HCT116 (cell line): ENCODE measurements at regions not wholly inside any gene's neighbourhood (a gene's known extent, or its start where the extent isn't known, plus 50 kb on each side); places are given as distances from the start of the nearest gene placed in this dataset.

Experiments used
- ATAC-seq: fragments of 200-7000 bp; cut with Tn5 transposase; 2 replicates; pipeline ENCODE4 v1.9.1; 2020; ENCODE audit warnings: mild to moderate bottlenecking, moderate library complexity
- BruUV-seq: library from RNA; stranded (reverse); fragments of 400-500 nt; replicated peaks from 2 replicates; lab custom pipeline; 2021; lab: Mats Ljungman, UMichigan
- CTCF ChIA-PET: fragments of 300-600 bp; sonication (Branson Sonifier 250); formaldehyde crosslinking; loops from one replicate; lab custom pipeline; 2021; ENCODE audit warnings: antibody characterized with exemption; lab: Charles Lee
- POLR2A ChIA-PET: fragments of 300-600, 350-600 bp; sonication (Branson Sonifier 250); formaldehyde crosslinking; loops from one replicate; lab custom pipeline; 2021; ENCODE audit warnings: antibody characterized with exemption; lab: Charles Lee
- RAD21 ChIA-PET, 2 experiments: fragments of 300-600 bp; sonication (Branson Sonifier 250); formaldehyde crosslinking; loops; one replicate each; lab custom pipeline; 2023; ENCODE audit warnings: low total read pairs in 2 of 2; ENCODE audit not compliant: uncharacterized antibody in 2 of 2, unreplicated experiment in 2 of 2, low non-redundant PET in 1 of 2; lab: Charles Lee
- DNase-seq: peaks from one replicate; pipeline ENCODE4 v3.0.0-alpha.2; 2010; ENCODE audit warnings: low read depth, low spot score
- H2AFZ ChIP-seq: fragments of 200-600 bp; shearing (Covaris generic), sonication (generic); 2 replicates; pipeline ENCODE4 v1.6.1; 2017; ENCODE audit warnings: low read depth, mixed run types, mixed read lengths, antibody characterized with exemption, low read length; ENCODE audit not compliant: poor library complexity, severe bottlenecking
- H3K27ac ChIP-seq: 2 replicates; pipeline ENCODE4 v1.5.1; 2012; ENCODE audit warnings: low read depth, low read length
- H3K27me3 ChIP-seq: fragments of 200-600 bp; sonication (generic); 2 replicates; pipeline ENCODE4 v1.6.1; 2016; ENCODE audit warnings: mixed run types, low read length, mixed read lengths; ENCODE audit not compliant: insufficient read depth
- H3K36me3 ChIP-seq, 2 experiments: fragments of 200-500 bp in 1 of 2; fragments of 200-600 bp in 1 of 2; sonication (Bioruptor generic) in 1 of 2; sonication (generic) in 1 of 2; 2 replicates each; pipeline versions ENCODE4 v1.5.1 to v1.6.1; 2014 to 2016; ENCODE audit warnings: low read length in 2 of 2, inconsistent platforms in 1 of 2, mixed read lengths in 1 of 2, mixed run types in 1 of 2; ENCODE audit not compliant: insufficient read depth in 2 of 2, control insufficient read depth in 1 of 2
- H3K4me1 ChIP-seq, 2 experiments: fragments of 200-600 bp in 1 of 2; sonication (generic) in 1 of 2; 2 replicates each; pipeline versions ENCODE4 v1.5.1 to v1.6.1; 2012 to 2017; ENCODE audit warnings: low read length in 2 of 2, inconsistent platforms in 1 of 2, mild to moderate bottlenecking in 1 of 2, mixed read lengths in 1 of 2, mixed run types in 1 of 2, moderate library complexity in 1 of 2; ENCODE audit not compliant: insufficient read depth in 2 of 2, control insufficient read depth in 1 of 2
- H3K4me2 ChIP-seq: fragments of 200-600 bp; sonication (generic); 2 replicates; pipeline ENCODE4 v1.6.1; 2017; ENCODE audit warnings: mixed run types, low read length, mixed read lengths
- H3K4me3 ChIP-seq, 2 experiments: fragments of 200-600 bp in 1 of 2; sonication (generic) in 1 of 2; replicated peaks in 1 of 2; 2 replicates each; pipeline ENCODE4 v1.5.1; 2011 to 2016; ENCODE audit warnings: low read length in 2 of 2, control low read depth in 1 of 2, low read depth in 1 of 2, mild to moderate bottlenecking in 1 of 2, mixed read lengths in 1 of 2, mixed run types in 1 of 2
- H3K79me2 ChIP-seq: fragments of 200-600 bp; sonication (generic); 2 replicates; pipeline ENCODE4 v1.6.1; 2017; ENCODE audit warnings: mild to moderate bottlenecking, mixed run types, low read length, moderate library complexity, mixed read lengths; ENCODE audit not compliant: insufficient read depth
- H3K9ac ChIP-seq: fragments of 200-600 bp; sonication (generic); 2 replicates; pipeline ENCODE4 v1.6.1; 2016; ENCODE audit warnings: low read length, mixed read lengths
- H3K9me2 ChIP-seq: fragments of 200-600 bp; sonication (generic), shearing (Covaris generic); 2 replicates; pipeline ENCODE4 v1.6.1; 2017; ENCODE audit warnings: mixed run types, mild to moderate bottlenecking, moderate library complexity; ENCODE audit not compliant: insufficient read depth
- H3K9me3 ChIP-seq, 2 experiments: fragments of 200-500 bp in 1 of 2; fragments of 200-600 bp in 1 of 2; sonication (Bioruptor generic) in 1 of 2; sonication (generic) in 1 of 2; 2 replicates each; pipeline ENCODE4 v1.6.1; 2014 to 2017; ENCODE audit warnings: low read length in 2 of 2, mixed read lengths in 2 of 2, inconsistent platforms in 1 of 2, low read depth in 1 of 2, mild to moderate bottlenecking in 1 of 2, mixed run types in 1 of 2, moderate library complexity in 1 of 2; ENCODE audit not compliant: control insufficient read depth in 1 of 2, insufficient read depth in 1 of 2
- H4K20me1 ChIP-seq: fragments of 200-600 bp; sonication (generic), shearing (Covaris generic); 2 replicates; pipeline ENCODE4 v1.6.1; 2017; ENCODE audit warnings: mixed run types, mild to moderate bottlenecking, moderate library complexity; ENCODE audit not compliant: insufficient read depth
- CBX3 ChIP-seq: IDR thresholded peaks from 2 replicates; pipeline ENCODE4 v1.6.1; 2012; ENCODE audit warnings: low read depth
- CEBPB ChIP-seq: IDR thresholded peaks from 2 replicates; pipeline ENCODE4 v1.6.1; 2012; ENCODE audit warnings: low read depth
- EGR1 ChIP-seq: IDR thresholded peaks from 2 replicates; pipeline ENCODE4 v1.6.1; 2012; ENCODE audit warnings: low read depth
- ELF1 ChIP-seq: IDR thresholded peaks from 2 replicates; pipeline ENCODE4 v1.6.1; 2012; ENCODE audit warnings: low read depth, borderline replicate concordance
- EZH2 ChIP-seq: fragments of 200-600 bp; sonication (generic); IDR thresholded peaks from 2 replicates; pipeline ENCODE4 v1.6.1; 2017; ENCODE audit warnings: antibody characterized with exemption, mixed run types
- EZH2phosphoT487 ChIP-seq: fragments of 200-600 bp; IDR thresholded peaks from 2 replicates; pipeline ENCODE4 v1.6.1; 2018; ENCODE audit warnings: antibody characterized with exemption, borderline replicate concordance
- JUND ChIP-seq: IDR thresholded peaks from 2 replicates; pipeline ENCODE4 v1.6.1; 2012
- POLR2AphosphoS5 ChIP-seq: IDR thresholded peaks from 2 replicates; pipeline ENCODE4 v1.6.1; 2011; ENCODE audit warnings: mild to moderate bottlenecking, low read depth, low read length, moderate library complexity
- TCF7L2 ChIP-seq: IDR thresholded peaks from 2 replicates; pipeline ENCODE4 v1.7.0; 2011; ENCODE audit warnings: borderline replicate concordance, inconsistent platforms; ENCODE audit not compliant: insufficient read depth, insufficient read length; ENCODE audit errors: extremely low read depth
- ZFX ChIP-seq: fragments of 450-650 bp; IDR thresholded peaks from 2 replicates; pipeline ENCODE4 v1.6.1; 2017
- ZNF274 ChIP-seq: fragments of 200-500 bp; sonication (Bioruptor generic); IDR thresholded peaks from 2 replicates; pipeline ENCODE4 v1.6.1; 2014; ENCODE audit warnings: mild to moderate bottlenecking, low read depth, low read length, inconsistent platforms
- intact Hi-C: fragments of 100-400 bp; cut with micrococcal nuclease; formaldehyde crosslinking; loops from 2 replicates; pipeline ENCODE4 v1.10.0; 2022
- TF ChIP-seq, protein P1 (sequence below): IDR thresholded peaks from 2 replicates; pipeline ENCODE4 v1.6.1; 2011; ENCODE audit warnings: mild to moderate bottlenecking, low read length, moderate library complexity; ENCODE audit not compliant: insufficient replicate concordance; ENCODE audit errors: extremely low read depth

DNA sequence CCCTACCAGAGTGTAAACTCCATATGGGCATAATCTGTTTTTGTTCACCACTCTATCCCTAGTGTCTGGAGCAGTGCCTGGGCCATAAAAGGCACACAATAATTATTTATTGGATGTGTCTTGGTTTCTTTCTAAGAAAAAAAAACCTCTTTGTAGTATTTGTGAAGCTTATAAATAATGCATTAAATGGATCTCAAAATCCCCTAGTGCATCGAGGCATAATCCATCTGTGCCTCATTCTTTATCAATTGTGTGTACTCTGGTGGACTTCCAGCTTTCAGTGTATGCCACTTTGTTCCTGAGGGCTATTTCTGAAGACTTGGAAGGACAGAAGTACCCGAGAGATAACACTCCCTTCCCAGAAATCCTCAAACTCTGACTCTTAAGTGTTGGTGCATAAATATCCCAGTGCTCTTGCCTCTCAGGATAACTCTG lies 255.0 kb upstream of the PHYHIPL start:
- ChIA-PET POLR2A (no interaction called here), CTCF (no interaction called here)
- no TSS peak for BruUV-seq
- peak overlapping the region in 1 of 2 experiments; percentile 31; a peak in 2 of 4 replicates for H3K4me3 ChIP-seq
- no peaks in the 10 kb centered on the region for H3K27me3 ChIP-seq
- peaks cover 26 to 39% of the 10 kb centered on the region in 2 experiments for H3K4me1 ChIP-seq
- ATAC-seq, result no peak
- DNase-seq, result no peak
- peak overlapping the region; percentile 69; the same call in 1 of the 2 replicates for H3K27ac ChIP-seq
- no peaks in the 10 kb centered on the region for H3K9me3 ChIP-seq
- H3K9ac ChIP-seq, result peak overlapping the region; percentile 48; the same call in 1 of the 2 replicates
- peak overlapping the region; percentile 90 for H2AFZ ChIP-seq
- no peaks in the 10 kb centered on the region for H3K36me3 ChIP-seq
- H3K79me2 ChIP-seq, result no peaks in the 10 kb centered on the region
- TF ChIP-seq, protein P1, sequence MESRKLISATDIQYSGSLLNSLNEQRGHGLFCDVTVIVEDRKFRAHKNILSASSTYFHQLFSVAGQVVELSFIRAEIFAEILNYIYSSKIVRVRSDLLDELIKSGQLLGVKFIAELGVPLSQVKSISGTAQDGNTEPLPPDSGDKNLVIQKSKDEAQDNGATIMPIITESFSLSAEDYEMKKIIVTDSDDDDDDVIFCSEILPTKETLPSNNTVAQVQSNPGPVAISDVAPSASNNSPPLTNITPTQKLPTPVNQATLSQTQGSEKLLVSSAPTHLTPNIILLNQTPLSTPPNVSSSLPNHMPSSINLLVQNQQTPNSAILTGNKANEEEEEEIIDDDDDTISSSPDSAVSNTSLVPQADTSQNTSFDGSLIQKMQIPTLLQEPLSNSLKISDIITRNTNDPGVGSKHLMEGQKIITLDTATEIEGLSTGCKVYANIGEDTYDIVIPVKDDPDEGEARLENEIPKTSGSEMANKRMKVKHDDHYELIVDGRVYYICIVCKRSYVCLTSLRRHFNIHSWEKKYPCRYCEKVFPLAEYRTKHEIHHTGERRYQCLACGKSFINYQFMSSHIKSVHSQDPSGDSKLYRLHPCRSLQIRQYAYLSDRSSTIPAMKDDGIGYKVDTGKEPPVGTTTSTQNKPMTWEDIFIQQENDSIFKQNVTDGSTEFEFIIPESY, result no peak
- TF ChIP-seq ELF1 (no peak), ZFX (no peak)
- TF ChIP-seq, all 23 proteins: peak for 0
- intact Hi-C loops, result no loop called here
- no peaks in the 10 kb centered on the region for H4K20me1 ChIP-seq
- RAD21 ChIA-PET, result no interaction called here
- H3K4me2 ChIP-seq, result peak overlapping the region; percentile 60
- no peaks in the 10 kb centered on the region for H3K9me2 ChIP-seq

DNA sequence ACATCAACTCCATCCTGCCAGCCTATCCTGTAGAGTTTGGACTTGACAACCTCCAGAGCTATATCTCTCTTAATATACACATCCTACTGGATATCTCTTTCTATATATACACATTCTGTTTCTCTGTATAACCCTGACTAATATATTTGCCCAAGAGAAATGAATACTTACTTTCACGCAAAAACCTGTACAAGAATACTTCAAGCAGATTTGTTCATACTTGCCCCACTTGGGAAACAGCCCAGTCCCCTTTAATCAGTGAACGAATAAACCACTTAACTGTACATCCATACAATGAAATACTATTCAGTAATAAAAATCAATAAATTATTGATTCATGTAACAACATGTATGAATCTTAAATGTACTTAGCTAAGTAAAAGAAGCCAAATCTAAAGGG lies 251.1 kb upstream of the PHYHIPL start:
- no peaks in the 10 kb centered on the region for H4K20me1 ChIP-seq
- no peaks in the 10 kb centered on the region for H3K27me3 ChIP-seq
- peaks cover 15 to 20% of the 10 kb centered on the region in 2 experiments for H3K4me1 ChIP-seq
- no peaks in the 10 kb centered on the region for H3K9me3 ChIP-seq
- no peaks in the 10 kb centered on the region for H3K9me2 ChIP-seq
- H3K9ac ChIP-seq, result no peak overlapping the region
- ChIA-PET CTCF (no interaction called here), RAD21 (no interaction called here), POLR2A (no interaction called here)
- ATAC-seq, result no peak
- intact Hi-C loops, result no loop called here
- DNase-seq, result no peak
- no TSS peak for BruUV-seq
- H2AFZ ChIP-seq, result no peak overlapping the region
- no peak for TF ChIP-seq CBX3
- TF ChIP-seq JUND, result no peak
- TF ChIP-seq, protein P1, result no peak
- TF ChIP-seq ZNF274, result no peak
- no peak for TF ChIP-seq TCF7L2
- no peak for TF ChIP-seq CEBPB
- no peak for TF ChIP-seq EGR1
- no peak for TF ChIP-seq POLR2AphosphoS5
- TF ChIP-seq EZH2phosphoT487, result no peak
- TF ChIP-seq EZH2, result no peak
- H3K36me3 ChIP-seq, result no peaks in the 10 kb centered on the region
- H3K79me2 ChIP-seq, result no peaks in the 10 kb centered on the region
- H3K4me2 ChIP-seq, result no peak overlapping the region
- no peak overlapping the region for H3K27ac ChIP-seq
- no peak overlapping the region for H3K4me3 ChIP-seq
